ENCODE measurements at regions not wholly inside any gene's neighbourhood (a gene's known extent, or its start where the extent isn't known, plus 50 kb on each side); places are given as distances from the start of the nearest gene placed in this dataset.

DNA sequence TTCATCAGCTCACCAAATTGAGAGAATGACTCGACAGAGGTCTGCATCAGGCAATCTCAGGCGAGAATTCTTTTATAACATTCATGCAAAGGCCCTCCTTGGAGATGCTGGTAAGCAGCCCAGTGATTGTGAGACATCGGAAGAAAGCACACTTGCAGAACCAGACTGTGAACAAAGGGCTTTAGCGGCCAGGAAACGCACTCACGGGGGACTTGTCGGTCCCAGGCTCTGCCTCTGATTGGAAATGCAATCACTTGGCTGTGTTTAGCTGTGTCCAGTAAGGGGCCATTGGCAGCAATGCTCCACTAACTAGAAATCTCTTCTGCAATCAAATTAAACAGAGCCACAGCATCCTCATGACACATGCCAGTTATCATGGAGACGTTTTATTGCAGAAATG lies 226.7 kb upstream of the CDH13 start:
- TF ChIP-seq EP300 (IDR thresholded peaks at IDR 0.05) (no peak), POLR2AphosphoS5 (IDR thresholded peaks at IDR 0.05) (no peak), POLR2A (IDR thresholded peaks at IDR 0.05) (no peak), CTCF (IDR thresholded peaks at IDR 0.05) (no peak)
- Histone ChIP-seq H3K4me3 (no peak overlapping the region), H3K27me3 (no peaks in the 10 kb centered on the region), H3K27ac (no peak overlapping the region), H3K4me1 (no peaks in the 10 kb centered on the region), H3K36me3 (no peaks in the 10 kb centered on the region), H3K9me3 (peaks cover 0 to 4% (median 0%) of the 10 kb centered on the region in 4 donors)
- 41 to 50% methylated on average over 8 of the region's 8 CpGs for whole genome bisulfite sequencing, 2 donors
- intact Hi-C loops (cut with DNase I): no loop called here
- no peak for DNase-seq

DNA sequence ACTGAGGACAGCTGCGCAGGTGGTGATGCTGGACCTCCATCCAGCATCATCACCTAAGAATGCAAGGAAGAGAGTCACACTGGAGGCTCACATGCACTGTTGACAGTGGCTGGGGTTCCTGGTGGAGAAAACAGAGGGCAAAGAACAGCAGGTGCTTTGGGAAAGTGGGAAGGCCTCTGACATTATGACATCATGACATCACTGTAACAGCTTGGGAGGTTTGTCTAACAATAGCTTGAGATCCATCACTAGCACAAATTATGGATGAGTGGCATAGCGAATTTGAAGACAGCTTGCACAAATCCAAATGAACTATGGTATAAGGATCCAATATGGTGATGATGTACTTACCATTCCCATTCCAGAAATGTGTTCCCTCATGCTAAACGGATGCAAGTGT lies 226.5 kb upstream of the MPHOSPH6 start:
- intact Hi-C loops (cut with DNase I): no loop called here
- no peaks in the 10 kb centered on the region for H3K27me3 ChIP-seq
- H3K4me3 ChIP-seq: no peak overlapping the region
- no peak for DNase-seq
- H3K4me1 ChIP-seq: no peaks in the 10 kb centered on the region
- no peaks in the 10 kb centered on the region for H3K36me3 ChIP-seq
- 82 to 85% methylated on average over 3 of the region's 3 CpGs for WGBS, 2 donors
- H3K9me3 ChIP-seq: peaks cover 0 to 4% (median 0%) of the 10 kb centered on the region in 4 donors
- H3K27ac ChIP-seq: no peak overlapping the region
- no peak for TF ChIP-seq EP300 (IDR thresholded peaks at IDR 0.05)
- no peak for TF ChIP-seq POLR2AphosphoS5 (IDR thresholded peaks at IDR 0.05)
- no peak for TF ChIP-seq POLR2A (IDR thresholded peaks at IDR 0.05)
- no peak for TF ChIP-seq CTCF (IDR thresholded peaks at IDR 0.05)

- no peak for TF ChIP-seq POLR2A (IDR thresholded peaks at IDR 0.05)
- TF ChIP-seq EP300 (IDR thresholded peaks at IDR 0.05): no peak
- TF ChIP-seq POLR2AphosphoS5 (IDR thresholded peaks at IDR 0.05): no peak
- no peak for TF ChIP-seq CTCF (IDR thresholded peaks at IDR 0.05)
- Histone ChIP-seq H3K4me3 (no peak overlapping the region), H3K36me3 (no peaks in the 10 kb centered on the region), H3K4me1 (no peaks in the 10 kb centered on the region), H3K27ac (no peak overlapping the region), H3K9me3 (peaks cover 0 to 4% (median 0%) of the 10 kb centered on the region in 4 donors), H3K27me3 (no peaks in the 10 kb centered on the region)
- intact Hi-C loops (cut with DNase I): no loop called here
- no peak for DNase-seq
Observed at GRCh38 chr16:82395212-82395611, 225.2 kb upstream of the MPHOSPH6 start.

- Histone ChIP-seq H3K4me3 (no peak overlapping the region), H3K9me3 (no peaks in the 10 kb centered on the region), H3K27ac (no peak overlapping the region), H3K36me3 (no peaks in the 10 kb centered on the region), H3K4me1 (peaks cover 0 to 4% (median 0%) of the 10 kb centered on the region in 4 donors), H3K27me3 (no peaks in the 10 kb centered on the region)
- intact Hi-C loops (cut with DNase I): no loop called here
- 52 to 73% methylated on average over 3 of the region's 3 CpGs for WGBS, 2 donors
- no peak for TF ChIP-seq CTCF (IDR thresholded peaks at IDR 0.05)
- TF ChIP-seq EP300 (IDR thresholded peaks at IDR 0.05): no peak
- no peak for TF ChIP-seq POLR2A (IDR thresholded peaks at IDR 0.05)
- TF ChIP-seq POLR2AphosphoS5 (IDR thresholded peaks at IDR 0.05): no peak
- no peak for DNase-seq
Observed at GRCh38 chr16:82391690-82392089, 221.7 kb upstream of the MPHOSPH6 start.

DNA sequence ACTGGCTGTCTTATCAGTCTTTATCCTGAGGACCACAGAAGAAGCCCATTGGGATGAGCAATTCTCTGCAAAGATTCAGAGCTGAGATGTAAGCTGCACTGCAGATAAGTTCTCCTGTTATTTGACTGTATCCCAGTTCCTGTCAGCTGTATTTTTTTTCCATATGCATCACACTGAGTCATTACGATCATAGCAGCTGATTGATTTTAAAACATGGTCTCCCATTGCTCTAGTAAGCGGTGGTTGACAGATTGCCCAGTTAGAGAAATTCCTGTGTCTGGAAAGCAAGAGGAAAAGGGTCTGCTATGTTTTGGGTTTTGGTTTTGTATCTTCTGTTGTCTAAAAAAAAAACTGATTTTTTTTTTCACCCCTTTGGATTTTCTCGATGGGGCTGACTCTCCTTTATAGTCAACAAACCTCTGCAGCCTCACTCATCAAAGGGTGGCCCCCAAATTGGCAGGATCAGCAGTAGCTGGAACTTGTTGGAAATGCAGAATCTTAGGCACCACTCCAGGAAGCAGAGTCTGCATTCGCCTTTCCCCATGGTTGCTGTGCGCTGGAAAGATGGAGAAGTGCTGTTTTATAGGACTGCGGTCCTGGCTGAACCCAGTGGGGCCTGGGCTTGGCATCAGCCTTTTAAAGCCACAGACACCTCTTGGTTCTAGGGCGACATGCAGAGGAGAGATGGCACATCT lies 220.1 kb upstream of the MPHOSPH6 start:
- H3K36me3 ChIP-seq: no peaks in the 10 kb centered on the region
- H3K27ac ChIP-seq: no peak overlapping the region
- no peak for DNase-seq
- intact Hi-C loops (cut with DNase I): no loop called here
- no peaks in the 10 kb centered on the region for H3K27me3 ChIP-seq
- no peak overlapping the region for H3K4me3 ChIP-seq
- WGBS, 2 donors: 75 to 78% methylated on average over 7 of the region's 7 CpGs
- no peaks in the 10 kb centered on the region for H3K9me3 ChIP-seq
- peaks cover 0 to 11% (median 0%) of the 10 kb centered on the region in 4 donors for H3K4me1 ChIP-seq
- TF ChIP-seq CTCF (IDR thresholded peaks at IDR 0.05) (no peak), POLR2A (IDR thresholded peaks at IDR 0.05) (no peak), POLR2AphosphoS5 (IDR thresholded peaks at IDR 0.05) (no peak), EP300 (IDR thresholded peaks at IDR 0.05) (no peak)

Data from sigmoid colon (tissue), 6 donors.